Ascending aorta (tissue), 2 donors: ENCODE measurements at regions not wholly inside any gene's neighbourhood (a gene's known extent, or its start where the extent isn't known, plus 50 kb on each side); places are given as distances from the start of the nearest gene placed in this dataset.

ENCODE experiments used
- DNase-seq, 2 donors: peaks; one replicate each; pipeline ENCODE4 v3.0.0-alpha.2; 2019; ENCODE audit warnings: low spot score in 2 of 2
- H3K27ac ChIP-seq, 2 donors: fragments of 200-600 bp; sonication (generic); one replicate each; pipeline ENCODE4 v1.5.1; 2016 to 2017; ENCODE audit warnings: mild to moderate bottlenecking in 1 of 2
- H3K27me3 ChIP-seq: fragments of 200-600 bp; sonication (generic); one replicate; pipeline ENCODE4 v1.5.1; 2017
- H3K36me3 ChIP-seq, 2 donors: fragments of 200-600 bp; sonication (generic); one replicate each; pipeline ENCODE4 v1.5.1; 2016
- H3K4me1 ChIP-seq, 2 donors: fragments of 200-600 bp; sonication (generic); one replicate each; pipeline ENCODE4 v1.5.1; 2016 to 2017; ENCODE audit warnings: mild to moderate bottlenecking in 1 of 2
- H3K4me3 ChIP-seq, 2 donors: fragments of 200-600 bp; sonication (generic); one replicate each; pipeline ENCODE4 v1.5.1; 2016 to 2017; ENCODE audit warnings: mild to moderate bottlenecking in 1 of 2
- H3K9me3 ChIP-seq, 2 donors: fragments of 200-600 bp; sonication (generic); one replicate each; pipeline ENCODE4 v1.5.1; 2016
- CTCF ChIP-seq, 3 experiments: fragments of 200-600 bp in 2 of 3; fragments of 450-650 bp in 1 of 3; sonication (generic) in 2 of 3; IDR thresholded peaks; one replicate each; pipeline ENCODE4 v1.5.1; 2016 to 2019; ENCODE audit warnings: antibody characterized with exemption in 3 of 3, mild to moderate bottlenecking in 1 of 3, moderate library complexity in 1 of 3
- intact Hi-C: fragments of 100-400 bp; cut with DNase I; formaldehyde crosslinking; loops from one replicate; pipeline ENCODE4 v1.15.1; 2023

GRCh38 chr5:166436872-166437271 is 1854.6 kb upstream of the WWC1 start:
- no peaks in the 10 kb centered on the region for H3K36me3 ChIP-seq
- H3K4me1 ChIP-seq: no peaks in the 10 kb centered on the region
- TF ChIP-seq CTCF (IDR thresholded peaks at IDR 0.05): no peak
- no peaks in the 10 kb centered on the region for H3K27me3 ChIP-seq
- no peak overlapping the region for H3K4me3 ChIP-seq
- no peak overlapping the region for H3K27ac ChIP-seq
- DNase-seq: no peak
- intact Hi-C loops: no loop called here
- H3K9me3 ChIP-seq: no peaks in the 10 kb centered on the region

- H3K4me1 ChIP-seq: no peaks in the 10 kb centered on the region
- peaks cover 0 to 4% of the 10 kb centered on the region in 2 donors for H3K9me3 ChIP-seq
- no peaks in the 10 kb centered on the region for H3K27me3 ChIP-seq
- H3K27ac ChIP-seq: no peak overlapping the region
- no peaks in the 10 kb centered on the region for H3K36me3 ChIP-seq
- no peak overlapping the region for H3K4me3 ChIP-seq
- intact Hi-C loops: no loop called here
- no peak for DNase-seq
- no peak for TF ChIP-seq CTCF (IDR thresholded peaks at IDR 0.05)
These were observed 1805.1 kb upstream of the WWC1 start for GRCh38 chr5:166486348-166486747.

GRCh38 chr5:166488560-166488959 is 1802.9 kb upstream of the WWC1 start:
- intact Hi-C loops: no loop called here
- TF ChIP-seq CTCF (IDR thresholded peaks at IDR 0.05): no peak
- H3K27ac ChIP-seq: no peak overlapping the region
- no peak for DNase-seq
- no peaks in the 10 kb centered on the region for H3K9me3 ChIP-seq
- no peaks in the 10 kb centered on the region for H3K36me3 ChIP-seq
- H3K27me3 ChIP-seq: no peaks in the 10 kb centered on the region
- no peaks in the 10 kb centered on the region for H3K4me1 ChIP-seq
- H3K4me3 ChIP-seq: no peak overlapping the region

GRCh38 chr5:166493040-166493439 is 1798.4 kb upstream of the WWC1 start:
- intact Hi-C loops: no loop called here
- Histone ChIP-seq H3K4me3 (no peak overlapping the region), H3K27me3 (no peaks in the 10 kb centered on the region), H3K27ac (no peak overlapping the region), H3K4me1 (no peaks in the 10 kb centered on the region), H3K9me3 (no peaks in the 10 kb centered on the region), H3K36me3 (no peaks in the 10 kb centered on the region)
- TF ChIP-seq CTCF (IDR thresholded peaks at IDR 0.05): no peak
- no peak for DNase-seq

- Histone ChIP-seq H3K27me3 (no peaks in the 10 kb centered on the region), H3K36me3 (no peaks in the 10 kb centered on the region), H3K27ac (no peak overlapping the region), H3K9me3 (no peaks in the 10 kb centered on the region), H3K4me3 (no peak overlapping the region), H3K4me1 (no peaks in the 10 kb centered on the region)
- no peak for DNase-seq
- no peak for TF ChIP-seq CTCF (IDR thresholded peaks at IDR 0.05)
- intact Hi-C loops: no loop called here
These were observed 1797.8 kb upstream of the WWC1 start for GRCh38 chr5:166493612-166494011.

GRCh38 chr5:166497496-166498104 is 1793.8 kb upstream of the WWC1 start:
- H3K4me3 ChIP-seq: no peak overlapping the region
- intact Hi-C loops: no loop called here
- H3K27ac ChIP-seq: no peak overlapping the region
- no peaks in the 10 kb centered on the region for H3K27me3 ChIP-seq
- H3K9me3 ChIP-seq: no peaks in the 10 kb centered on the region
- H3K36me3 ChIP-seq: no peaks in the 10 kb centered on the region
- TF ChIP-seq CTCF (IDR thresholded peaks at IDR 0.05): no peak
- no peaks in the 10 kb centered on the region for H3K4me1 ChIP-seq
- DNase-seq: no peak
